Keratinocyte (primary cell): ENCODE measurements at regions not wholly inside any gene's neighbourhood (a gene's known extent, or its start where the extent isn't known, plus 50 kb on each side); places are given as distances from the start of the nearest gene placed in this dataset.

Experiments
- DNase-seq: peaks from one replicate; pipeline ENCODE4 v3.0.0-alpha.2; 2011; ENCODE audit warnings: low read depth, missing footprints, low spot score
- FAIRE-seq: peaks from 2 replicates; lab custom pipeline; 2011; peaks lifted over from hg19 to GRCh38; lab: Jason Lieb, UNC
- H2AFZ ChIP-seq: 2 replicates; pipeline ENCODE4 v1.6.0; 2012; ENCODE audit warnings: low read length, control low read depth, inconsistent platforms; ENCODE audit not compliant: control insufficient read depth
- H3K27ac ChIP-seq: 2 replicates; pipeline ENCODE4 v1.5.1; 2011; ENCODE audit warnings: low read length; ENCODE audit not compliant: control insufficient read depth, insufficient read depth
- H3K27me3 ChIP-seq: 3 replicates; pipeline ENCODE4 v1.6.0; 2011; ENCODE audit warnings: low read length; ENCODE audit not compliant: control insufficient read depth, insufficient read depth; ENCODE audit errors: extremely low read depth
- H3K36me3 ChIP-seq, 2 experiments: 2 replicates in 1 of 2; 3 replicates in 1 of 2; pipeline ENCODE4 v1.5.1; 2011; ENCODE audit warnings: low read length in 2 of 2, mild to moderate bottlenecking in 1 of 2; ENCODE audit not compliant: control insufficient read depth in 2 of 2, insufficient read depth in 2 of 2; ENCODE audit errors: extremely low read depth in 1 of 2
- H3K4me1 ChIP-seq: 3 replicates; pipeline ENCODE4 v1.5.1; 2011; ENCODE audit warnings: low read length; ENCODE audit not compliant: control insufficient read depth, insufficient read depth; ENCODE audit errors: extremely low read depth
- H3K4me2 ChIP-seq: 3 replicates; pipeline ENCODE4 v1.6.0; 2011; ENCODE audit warnings: low read depth, low read length; ENCODE audit not compliant: control insufficient read depth, insufficient read depth; ENCODE audit errors: extremely low read depth
- H3K4me3 ChIP-seq, 3 experiments: fragments of 200-600 bp in 1 of 3; sonication (generic) in 1 of 3; 2 replicates in 2 of 3; 3 replicates in 1 of 3; pipeline ENCODE4 v1.5.1; 2011 to 2016; ENCODE audit warnings: low read length in 3 of 3, mild to moderate bottlenecking in 3 of 3, control low read depth in 2 of 3, inconsistent platforms in 1 of 3, low read depth in 1 of 3, mixed read lengths in 1 of 3, mixed run types in 1 of 3, moderate library complexity in 1 of 3; ENCODE audit not compliant: control insufficient read depth in 2 of 3, insufficient read depth in 2 of 3; ENCODE audit errors: extremely low read depth in 1 of 3
- H3K79me2 ChIP-seq: 2 replicates; pipeline ENCODE4 v1.6.0; 2012; ENCODE audit warnings: low read length; ENCODE audit not compliant: control insufficient read depth, insufficient read depth
- H3K9ac ChIP-seq: 3 replicates; pipeline ENCODE4 v1.6.0; 2011; ENCODE audit warnings: low read length; ENCODE audit not compliant: control insufficient read depth, insufficient read depth; ENCODE audit errors: extremely low read depth
- H3K9me1 ChIP-seq: 3 replicates; pipeline ENCODE4 v1.6.0; 2011; ENCODE audit warnings: low read length; ENCODE audit not compliant: control insufficient read depth, insufficient read depth; ENCODE audit errors: extremely low read depth
- H3K9me3 ChIP-seq: 2 replicates; pipeline ENCODE4 v1.5.1; 2012; ENCODE audit warnings: low read depth, low read length; ENCODE audit not compliant: control insufficient read depth
- H4K20me1 ChIP-seq: 3 replicates; pipeline ENCODE4 v1.6.0; 2011; ENCODE audit warnings: low read length; ENCODE audit not compliant: control insufficient read depth, insufficient read depth; ENCODE audit errors: extremely low read depth
- CTCF ChIP-seq, 3 experiments: IDR thresholded peaks in 1 of 3; conservative IDR thresholded peaks in 1 of 3; optimal IDR thresholded peaks in 1 of 3; 2 replicates in 2 of 3; 3 replicates in 1 of 3; pipeline versions ENCODE3 to v1.5.1; 2011; ENCODE audit warnings: low read length in 3 of 3, mild to moderate bottlenecking in 3 of 3, moderate library complexity in 2 of 3, control low read depth in 1 of 3, inconsistent platforms in 1 of 3; ENCODE audit not compliant: insufficient read depth in 2 of 3; ENCODE audit errors: extremely low read depth in 1 of 3
- EZH2 ChIP-seq: IDR thresholded peaks from one replicate; pipeline ENCODE4 v1.6.1; 2012; ENCODE audit warnings: inconsistent platforms, mild to moderate bottlenecking, low read length, moderate library complexity
- dilution Hi-C: fragments of 300-500 bp; cut with MboI; formaldehyde crosslinking; loops from one replicate; pipeline ENCODE4 v1.7.0; 2020; ENCODE audit warnings: low sequenced_read_pairs; ENCODE audit not compliant: extremely low pct_ligation_motif_present

GRCh38 chr7:90007831-90008230 is 146.4 kb upstream of the STEAP1 start:
- H3K36me3 ChIP-seq, result no peaks in the 10 kb centered on the region
- no peak for FAIRE-seq
- H3K4me1 ChIP-seq, result no peaks in the 10 kb centered on the region
- no peaks in the 10 kb centered on the region for H3K9me1 ChIP-seq
- H3K9me3 ChIP-seq, result no peaks in the 10 kb centered on the region
- no peaks in the 10 kb centered on the region for H4K20me1 ChIP-seq
- dilution Hi-C loops, result no loop called here
- H3K79me2 ChIP-seq, result no peaks in the 10 kb centered on the region
- no peak overlapping the region for H3K4me2 ChIP-seq
- no peak overlapping the region for H3K9ac ChIP-seq
- no peak overlapping the region for H3K4me3 ChIP-seq
- TF ChIP-seq EZH2, result no peak
- H2AFZ ChIP-seq, result no peak overlapping the region
- H3K27ac ChIP-seq, result no peak overlapping the region
- H3K27me3 ChIP-seq, result no peaks in the 10 kb centered on the region
- DNase-seq, result no peak

GRCh38 chr7:90022213-90022612 is 132.1 kb upstream of the STEAP1 start:
- Histone ChIP-seq H4K20me1 (no peaks in the 10 kb centered on the region), H3K27me3 (no peaks in the 10 kb centered on the region), H3K79me2 (no peaks in the 10 kb centered on the region), H2AFZ (no peak overlapping the region), H3K27ac (no peak overlapping the region), H3K9ac (no peak overlapping the region), H3K4me1 (no peaks in the 10 kb centered on the region), H3K9me3 (no peaks in the 10 kb centered on the region), H3K4me3 (no peak overlapping the region), H3K4me2 (no peak overlapping the region), H3K9me1 (no peaks in the 10 kb centered on the region), H3K36me3 (no peaks in the 10 kb centered on the region)
- dilution Hi-C loops, result no loop called here
- TF ChIP-seq EZH2, result no peak
- TF ChIP-seq CTCF (optimal IDR thresholded peaks at IDR 0.05 in 1 of 3, IDR thresholded peaks at IDR 0.05 in 1 of 3, conservative IDR thresholded peaks at IDR 0.05 in 1 of 3; ENCODE audit: extremely low read depth in 1 of 3, insufficient read depth in 2 of 3, low read length in 3 of 3), result no peak
- DNase-seq, result no peak
- no peak for FAIRE-seq

- H3K27ac ChIP-seq, result no peak overlapping the region
- H3K9ac ChIP-seq, result no peak overlapping the region
- no peak for DNase-seq
- no peaks in the 10 kb centered on the region for H3K9me3 ChIP-seq
- no peaks in the 10 kb centered on the region for H3K27me3 ChIP-seq
- no peaks in the 10 kb centered on the region for H3K36me3 ChIP-seq
- FAIRE-seq, result no peak
- H2AFZ ChIP-seq, result no peak overlapping the region
- dilution Hi-C loops, result no loop called here
- no peaks in the 10 kb centered on the region for H4K20me1 ChIP-seq
- H3K4me2 ChIP-seq, result no peak overlapping the region
- no peaks in the 10 kb centered on the region for H3K79me2 ChIP-seq
- no peaks in the 10 kb centered on the region for H3K9me1 ChIP-seq
- no peaks in the 10 kb centered on the region for H3K4me1 ChIP-seq
- no peak for TF ChIP-seq EZH2
- TF ChIP-seq CTCF (optimal IDR thresholded peaks at IDR 0.05 in 1 of 3, IDR thresholded peaks at IDR 0.05 in 1 of 3, conservative IDR thresholded peaks at IDR 0.05 in 1 of 3; ENCODE audit: extremely low read depth in 1 of 3, insufficient read depth in 2 of 3, low read length in 3 of 3), result no peak
- no peak overlapping the region for H3K4me3 ChIP-seq
These were observed 128.5 kb upstream of the STEAP1 start for GRCh38 chr7:90025771-90026170.
